Stimulated activated CD8-positive, alpha-beta memory T cell treated with anti-CD3 and anti-CD28 coated beads, Interleukin-2, amount 100 ng/mL, for 48 hours (primary cell): ENCODE measurements at regions not wholly inside any gene's neighbourhood (a gene's known extent, or its start where the extent isn't known, plus 50 kb on each side); places are given as distances from the start of the nearest gene placed in this dataset.
"Not testable (repeated sequence)": the region's sequence is repeated elsewhere in the genome, so short reads cannot be mapped to it uniquely, and the experiment has no call there.

Experiments
- DNase-seq, 2 donors: peaks; one replicate each; pipeline ENCODE4 v3.0.0-alpha.2; 2020; ENCODE audit warnings: low read depth in 2 of 2

- no peak for DNase-seq
These were observed 50.0 kb upstream of the TSC22D2 start for GRCh38 chr3:150357923-150358607.

GRCh38 chr3:150357140-150357539 is 51.0 kb upstream of the TSC22D2 start:
- DNase-seq = no peak

GRCh38 chr3:150355574-150355973 is 52.5 kb upstream of the TSC22D2 start:
- DNase-seq = no peak

GRCh38 chr3:150352931-150353330 is 55.2 kb upstream of the TSC22D2 start:
- DNase-seq = no peak

GRCh38 chr3:150351398-150351797 is 56.7 kb upstream of the TSC22D2 start:
- no peak for DNase-seq

- DNase-seq = no peak
These were observed 58.6 kb upstream of the TSC22D2 start for GRCh38 chr3:150349314-150350097.

- DNase-seq = no peak
These were observed 59.6 kb upstream of the TSC22D2 start for GRCh38 chr3:150348500-150348899.

- DNase-seq = no peak
These were observed 60.9 kb upstream of the TSC22D2 start for GRCh38 chr3:150346981-150347863.

GRCh38 chr3:150346266-150346665 is 61.8 kb upstream of the TSC22D2 start:
- DNase-seq = no peak

- DNase-seq = no peak
These were observed 63.0 kb upstream of the TSC22D2 start for GRCh38 chr3:150345021-150345538.

- DNase-seq = no peak
These were observed 63.9 kb upstream of the TSC22D2 start for GRCh38 chr3:150344079-150344759.

- no peak for DNase-seq
These were observed 65.1 kb upstream of the TSC22D2 start for GRCh38 chr3:150342896-150343467.

- DNase-seq = no peak
These were observed 66.2 kb upstream of the TSC22D2 start for GRCh38 chr3:150341891-150342290.

GRCh38 chr3:150336363-150336762 is 71.7 kb upstream of the TSC22D2 start:
- not testable (repeated sequence) for DNase-seq

- no peak for DNase-seq
These were observed 72.5 kb upstream of the TSC22D2 start for GRCh38 chr3:150335631-150336030.

- DNase-seq = no peak
These were observed 73.1 kb upstream of the TSC22D2 start for GRCh38 chr3:150334974-150335373.

- no peak for DNase-seq
These were observed 74.6 kb upstream of the TSC22D2 start for GRCh38 chr3:150333477-150333876.

GRCh38 chr3:150331978-150332568 is 76.0 kb upstream of the TSC22D2 start:
- DNase-seq = no peak

- no peak for DNase-seq
These were observed 77.2 kb upstream of the TSC22D2 start for GRCh38 chr3:150330872-150331271.

- no peak for DNase-seq
These were observed 77.9 kb upstream of the TSC22D2 start for GRCh38 chr3:150330174-150330573.

GRCh38 chr3:150329408-150329807 is 78.7 kb upstream of the TSC22D2 start:
- DNase-seq = no peak
